GM13977 (cell line): ENCODE measurements at regions not wholly inside any gene's neighbourhood (a gene's known extent, or its start where the extent isn't known, plus 50 kb on each side); places are given as distances from the start of the nearest gene placed in this dataset.

Experiments
- DNase-seq: peaks from one replicate; pipeline ENCODE4 v3.0.0; 2012; ENCODE audit warnings: low spot score
- in situ Hi-C: fragments of 300-500 bp; cut with MboI; formaldehyde crosslinking; loops from one replicate; pipeline ENCODE4 v1.12.0; 2022; ENCODE audit warnings: low sequenced_read_pairs, low pct_unique_long_range_greater_than_20kb, mixed read lengths, inconsistent platforms; ENCODE audit not compliant: unreplicated experiment
- TF ChIP-seq, protein P1 (sequence below): IDR thresholded peaks from 2 replicates; pipeline ENCODE4 v1.5.1; 2012; ENCODE audit warnings: mild to moderate bottlenecking, control low read depth; ENCODE audit not compliant: insufficient read depth; ENCODE audit errors: extremely low read depth, missing control alignments

DNA sequence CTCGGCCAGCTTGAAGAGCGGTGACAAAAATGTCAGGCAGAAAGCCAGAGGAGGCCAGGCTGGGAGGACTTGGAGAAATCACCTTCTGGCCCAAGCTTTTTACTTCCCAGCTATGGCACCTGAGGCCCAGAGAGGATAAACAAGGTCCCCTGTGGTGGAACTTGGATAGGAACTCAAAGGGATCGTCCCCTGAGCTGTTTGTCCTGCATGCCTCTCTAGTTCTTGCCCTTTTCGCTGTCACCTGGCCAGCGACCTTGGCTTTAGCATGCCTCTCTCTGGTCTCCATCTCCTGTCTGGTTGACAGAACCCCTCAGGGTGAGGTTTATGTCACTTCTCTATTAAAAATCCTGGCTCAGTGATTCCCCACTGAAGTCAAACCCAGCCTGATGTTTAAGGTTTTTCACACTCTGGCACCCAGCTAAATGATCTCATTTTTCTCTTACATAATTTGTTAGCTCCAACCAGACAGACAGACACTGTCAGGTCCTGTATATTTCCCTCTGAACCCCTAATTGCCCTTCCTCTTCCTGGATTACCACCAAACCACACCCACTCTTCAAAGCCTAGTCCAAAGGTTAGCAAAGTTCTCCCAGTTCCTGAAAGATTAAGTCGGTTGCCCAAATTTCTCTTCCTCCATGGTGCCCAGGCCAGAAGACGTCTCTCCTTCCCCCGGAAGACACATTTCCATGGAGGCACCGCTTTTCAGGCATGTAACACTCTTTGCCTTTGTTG, 169.1 kb downstream of the FAM43A start:
- in situ Hi-C loops = no loop called here
- no peak for DNase-seq
- TF ChIP-seq, protein P1, sequence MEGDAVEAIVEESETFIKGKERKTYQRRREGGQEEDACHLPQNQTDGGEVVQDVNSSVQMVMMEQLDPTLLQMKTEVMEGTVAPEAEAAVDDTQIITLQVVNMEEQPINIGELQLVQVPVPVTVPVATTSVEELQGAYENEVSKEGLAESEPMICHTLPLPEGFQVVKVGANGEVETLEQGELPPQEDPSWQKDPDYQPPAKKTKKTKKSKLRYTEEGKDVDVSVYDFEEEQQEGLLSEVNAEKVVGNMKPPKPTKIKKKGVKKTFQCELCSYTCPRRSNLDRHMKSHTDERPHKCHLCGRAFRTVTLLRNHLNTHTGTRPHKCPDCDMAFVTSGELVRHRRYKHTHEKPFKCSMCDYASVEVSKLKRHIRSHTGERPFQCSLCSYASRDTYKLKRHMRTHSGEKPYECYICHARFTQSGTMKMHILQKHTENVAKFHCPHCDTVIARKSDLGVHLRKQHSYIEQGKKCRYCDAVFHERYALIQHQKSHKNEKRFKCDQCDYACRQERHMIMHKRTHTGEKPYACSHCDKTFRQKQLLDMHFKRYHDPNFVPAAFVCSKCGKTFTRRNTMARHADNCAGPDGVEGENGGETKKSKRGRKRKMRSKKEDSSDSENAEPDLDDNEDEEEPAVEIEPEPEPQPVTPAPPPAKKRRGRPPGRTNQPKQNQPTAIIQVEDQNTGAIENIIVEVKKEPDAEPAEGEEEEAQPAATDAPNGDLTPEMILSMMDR = no peak

- no peak for DNase-seq
- TF ChIP-seq, protein P1 = no peak
- in situ Hi-C loops = no loop called here
Observed at GRCh38 chr3:194856296-194856695, 170.6 kb downstream of the FAM43A start.

DNA sequence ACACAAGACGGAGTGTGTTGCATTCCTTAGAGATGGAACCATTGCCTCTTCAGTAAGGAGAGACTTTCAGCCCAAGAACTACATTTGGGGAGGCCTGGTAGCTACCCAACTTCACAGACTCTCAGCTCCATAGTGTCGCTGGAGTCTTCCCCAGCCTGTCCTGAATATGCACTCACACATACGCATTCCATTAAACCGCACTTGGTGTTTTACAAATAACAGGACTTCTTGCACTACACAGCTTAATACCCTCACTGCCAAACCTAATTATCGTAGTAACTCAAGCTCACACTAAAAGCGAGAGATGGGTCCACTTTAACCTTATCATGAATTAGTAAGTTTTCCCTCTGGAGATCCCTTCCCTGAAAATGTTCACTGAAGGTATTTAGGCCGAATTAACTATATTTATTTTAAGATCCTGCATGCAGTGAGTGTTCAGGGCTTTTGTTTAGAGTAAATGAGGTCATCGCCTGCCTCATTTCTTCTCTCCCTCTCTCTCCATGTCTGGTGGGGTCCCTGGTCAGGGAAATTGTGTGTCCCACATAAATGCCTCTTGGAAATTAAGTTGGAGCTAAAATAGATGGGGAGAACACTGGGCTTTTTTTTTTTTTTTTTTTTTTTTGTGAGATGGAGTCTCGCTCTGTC, 171.9 kb downstream of the FAM43A start:
- DNase-seq = no peak
- in situ Hi-C loops = no loop called here
- TF ChIP-seq, protein P1 = no peak

- TF ChIP-seq, protein P1 = no peak
- no peak for DNase-seq
- in situ Hi-C loops = no loop called here
Observed at GRCh38 chr3:194858382-194858781, 172.7 kb downstream of the FAM43A start.

DNA sequence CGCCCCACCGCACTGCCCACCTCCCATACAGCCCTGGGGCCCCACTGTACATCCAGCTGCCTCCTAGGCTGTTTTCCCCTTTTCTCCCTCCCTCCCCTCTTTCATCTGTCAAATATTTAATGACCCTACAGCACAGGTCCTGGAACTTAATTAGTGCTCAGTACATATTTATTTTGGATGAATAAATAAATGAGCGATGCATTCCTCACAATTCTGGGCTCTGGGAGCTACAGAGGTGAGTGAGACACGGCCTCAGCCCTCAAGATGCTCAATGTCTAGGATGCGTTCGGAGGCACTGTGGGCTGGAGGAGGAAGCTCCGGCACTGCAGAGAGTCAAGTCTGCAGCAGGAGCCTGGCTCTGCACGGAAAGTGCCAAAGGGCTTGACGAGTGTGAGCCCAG, 175.0 kb downstream of the FAM43A start:
- TF ChIP-seq, protein P1 = no peak
- no peak for DNase-seq
- in situ Hi-C loops = no loop called here

GRCh38 chr3:194861375-194861774, 175.7 kb downstream of the FAM43A start:
- TF ChIP-seq, protein P1 = no peak
- in situ Hi-C loops = no loop called here
- DNase-seq = no peak

DNA sequence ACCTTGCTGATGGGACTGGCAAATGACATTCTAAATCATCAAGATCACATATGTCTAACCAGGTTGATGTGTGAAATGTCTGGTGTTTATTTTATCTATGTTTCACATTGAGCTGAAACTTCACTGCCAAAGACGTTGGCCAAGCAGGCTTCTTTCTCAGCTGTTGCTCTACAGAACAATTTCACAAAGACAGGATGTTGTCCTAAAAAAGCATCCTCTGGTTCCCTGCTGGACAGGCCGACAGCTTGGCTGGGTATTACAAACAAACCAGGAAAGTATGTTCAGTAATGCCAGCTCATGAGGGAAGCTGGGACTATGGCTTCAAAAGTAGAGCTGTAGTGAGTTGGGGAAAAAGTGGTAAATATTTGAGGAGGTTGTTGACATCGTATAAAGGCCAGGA, 179.4 kb downstream of the FAM43A start:
- in situ Hi-C loops = no loop called here
- TF ChIP-seq, protein P1 = no peak
- no peak for DNase-seq
